ENCODE measurements at regions not wholly inside any gene's neighbourhood (a gene's known extent, or its start where the extent isn't known, plus 50 kb on each side); places are given as distances from the start of the nearest gene placed in this dataset.

DNA sequence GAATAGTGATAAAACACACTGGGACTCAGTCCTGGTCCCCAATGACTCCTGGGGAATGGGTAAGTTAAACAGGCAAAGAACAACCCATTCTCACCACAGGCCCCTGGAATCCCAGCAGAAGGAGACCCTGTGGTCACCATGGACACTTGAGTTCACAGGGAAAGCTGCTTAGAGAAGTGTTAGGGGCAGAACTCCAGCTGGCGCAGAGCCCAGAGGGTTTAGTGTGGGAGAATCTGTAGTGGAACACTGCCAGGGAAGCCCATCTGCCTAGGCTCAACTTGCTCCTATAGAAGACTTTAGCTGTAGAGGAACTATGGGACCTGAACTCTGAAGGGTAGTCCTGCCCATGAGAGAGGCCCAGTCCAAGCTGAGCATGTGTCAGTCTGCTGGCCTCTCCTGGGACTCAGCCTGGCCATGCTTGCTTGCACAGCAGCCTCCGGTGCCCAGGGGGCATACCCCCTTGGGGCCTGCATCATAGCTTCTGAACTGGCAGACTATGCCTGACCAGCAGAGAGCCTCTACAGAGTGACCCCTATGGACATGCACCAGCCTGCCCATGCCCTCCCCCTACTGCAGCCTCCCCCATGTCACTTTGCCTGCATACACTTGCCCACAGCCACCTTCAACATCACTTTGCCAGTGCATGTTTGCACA is 343.5 kb downstream of the IDS start:
- TF ChIP-seq CTCF (conservative IDR thresholded peaks at IDR 0.05): no peak

GRCh38 chrX:149157976-149158375 is 347.1 kb downstream of the IDS start:
- TF ChIP-seq CTCF (conservative IDR thresholded peaks at IDR 0.05): no peak
- no peak overlapping the region for H3K27ac ChIP-seq

More for the DNA sequence above, 343.5 kb downstream of the IDS start:
- no peak overlapping the region for H3K27ac ChIP-seq

DNA sequence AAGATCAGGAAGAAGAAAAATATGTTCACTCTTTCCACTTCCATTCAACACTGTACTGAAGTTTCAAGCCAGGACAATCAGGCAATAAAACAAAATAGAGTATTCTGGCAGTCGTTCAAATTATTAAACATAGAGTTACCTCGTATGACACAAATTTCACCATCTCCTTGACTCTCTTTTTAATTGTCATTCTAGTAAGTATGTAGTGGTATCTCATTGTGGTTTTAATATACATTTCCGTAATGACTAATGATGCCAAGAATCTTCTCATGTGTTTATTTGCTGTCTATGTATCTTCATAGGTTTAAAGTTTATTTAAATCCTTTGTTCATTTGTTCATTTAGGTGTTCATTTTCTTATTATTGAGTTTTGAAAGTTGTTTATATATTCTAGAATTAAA is 352.2 kb downstream of the IDS start:
- TF ChIP-seq CTCF (conservative IDR thresholded peaks at IDR 0.05): no peak
- no peak overlapping the region for H3K27ac ChIP-seq

DNA sequence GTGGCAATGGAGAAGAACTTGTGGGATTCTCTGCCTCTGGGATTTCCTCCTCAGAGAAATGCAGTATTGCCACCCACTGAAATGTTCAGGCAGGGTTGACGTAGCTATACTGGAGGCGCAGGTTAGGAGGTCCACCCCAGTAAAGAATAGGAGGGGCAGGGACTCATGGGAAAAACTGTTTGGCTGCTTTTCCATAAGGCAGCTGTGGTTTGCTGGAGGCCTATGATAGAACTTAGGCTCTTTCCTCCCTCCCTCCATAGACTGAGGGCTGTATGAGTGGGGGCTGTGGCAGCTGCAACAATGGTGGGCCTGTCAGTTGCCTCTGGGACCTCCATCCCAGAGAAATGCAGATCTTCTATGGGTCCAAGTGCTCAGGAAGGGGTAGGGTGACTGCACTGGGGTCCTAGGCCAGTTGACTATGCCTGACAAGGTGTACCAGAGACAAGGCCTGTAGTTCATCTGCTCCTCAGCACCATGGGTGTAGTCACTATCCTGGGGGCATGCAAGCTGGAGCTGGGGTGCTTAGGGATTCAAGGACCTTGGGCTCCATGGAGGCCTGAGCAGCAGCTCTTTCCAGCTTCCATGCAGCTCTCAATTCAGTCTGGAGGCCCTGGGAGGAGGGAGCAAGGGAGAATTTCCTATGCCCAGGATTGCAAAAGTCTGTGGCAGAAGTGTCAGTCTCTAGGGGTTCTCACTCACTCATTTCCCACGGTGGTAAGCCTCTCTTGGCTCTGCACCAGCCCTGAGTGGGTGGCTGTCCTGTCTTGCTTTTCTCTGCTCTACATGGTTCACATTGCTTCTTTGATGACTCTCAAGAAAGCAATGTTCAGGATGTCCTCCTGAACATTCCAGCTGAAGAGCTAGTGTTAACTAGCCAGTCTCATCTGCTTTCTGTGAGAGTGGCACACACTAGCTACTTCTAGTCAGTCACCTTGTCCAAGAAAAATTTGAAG is 353.0 kb downstream of the IDS start:
- TF ChIP-seq CTCF (conservative IDR thresholded peaks at IDR 0.05): no peak
- no peak overlapping the region for H3K27ac ChIP-seq

- no peak overlapping the region for H3K27ac ChIP-seq
- no peak for TF ChIP-seq CTCF (conservative IDR thresholded peaks at IDR 0.05)
Measured at GRCh38 chrX:149145845-149146285, 359.2 kb downstream of the IDS start.

DNA sequence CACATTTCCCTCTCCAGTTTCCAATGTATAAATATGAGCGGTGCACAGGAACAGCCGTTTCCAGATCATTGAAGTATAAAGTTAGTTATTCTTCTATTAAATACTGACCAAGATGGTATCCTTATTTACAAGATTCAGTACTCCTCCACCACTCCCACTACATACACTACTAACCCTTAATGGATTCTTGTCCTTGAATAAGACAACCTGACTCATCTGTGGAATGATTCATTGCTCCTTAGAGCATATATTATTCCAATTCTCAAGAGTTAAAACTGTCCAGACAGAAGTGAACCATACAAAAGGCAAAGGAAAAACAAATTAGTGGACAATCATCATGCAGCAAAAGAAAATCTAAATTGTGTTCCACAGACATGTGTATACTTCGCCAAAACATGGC is 373.3 kb downstream of the IDS start:
- no peak overlapping the region for H3K27ac ChIP-seq
- no peak for TF ChIP-seq CTCF (conservative IDR thresholded peaks at IDR 0.05)

DNA sequence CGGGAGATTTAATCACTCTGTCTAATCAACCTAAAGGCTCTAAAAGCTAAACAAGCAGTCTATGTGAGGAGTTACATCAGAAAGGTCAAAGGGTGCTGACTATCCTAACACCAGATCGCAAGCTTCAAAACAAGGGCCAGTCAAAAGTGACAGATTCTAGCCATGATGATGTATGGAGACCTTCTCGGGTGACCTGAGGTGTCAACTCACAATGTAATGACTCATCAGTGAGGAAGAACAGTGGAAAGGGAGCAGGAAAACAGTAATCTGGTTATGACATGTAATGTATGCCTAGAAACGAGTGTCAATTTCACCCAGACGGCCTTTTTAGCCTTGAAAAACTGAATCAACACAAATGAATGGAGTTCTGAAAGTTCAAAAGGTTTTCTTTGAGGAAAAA is 375.3 kb downstream of the IDS start:
- no peak for TF ChIP-seq CTCF (conservative IDR thresholded peaks at IDR 0.05)
- no peak overlapping the region for H3K27ac ChIP-seq
